ENCODE measurements at regions not wholly inside any gene's neighbourhood (a gene's known extent, or its start where the extent isn't known, plus 50 kb on each side); places are given as distances from the start of the nearest gene placed in this dataset.
A peak's percentile ranks its signal among the peaks of the same experiment; 100 is the strongest.

DNA sequence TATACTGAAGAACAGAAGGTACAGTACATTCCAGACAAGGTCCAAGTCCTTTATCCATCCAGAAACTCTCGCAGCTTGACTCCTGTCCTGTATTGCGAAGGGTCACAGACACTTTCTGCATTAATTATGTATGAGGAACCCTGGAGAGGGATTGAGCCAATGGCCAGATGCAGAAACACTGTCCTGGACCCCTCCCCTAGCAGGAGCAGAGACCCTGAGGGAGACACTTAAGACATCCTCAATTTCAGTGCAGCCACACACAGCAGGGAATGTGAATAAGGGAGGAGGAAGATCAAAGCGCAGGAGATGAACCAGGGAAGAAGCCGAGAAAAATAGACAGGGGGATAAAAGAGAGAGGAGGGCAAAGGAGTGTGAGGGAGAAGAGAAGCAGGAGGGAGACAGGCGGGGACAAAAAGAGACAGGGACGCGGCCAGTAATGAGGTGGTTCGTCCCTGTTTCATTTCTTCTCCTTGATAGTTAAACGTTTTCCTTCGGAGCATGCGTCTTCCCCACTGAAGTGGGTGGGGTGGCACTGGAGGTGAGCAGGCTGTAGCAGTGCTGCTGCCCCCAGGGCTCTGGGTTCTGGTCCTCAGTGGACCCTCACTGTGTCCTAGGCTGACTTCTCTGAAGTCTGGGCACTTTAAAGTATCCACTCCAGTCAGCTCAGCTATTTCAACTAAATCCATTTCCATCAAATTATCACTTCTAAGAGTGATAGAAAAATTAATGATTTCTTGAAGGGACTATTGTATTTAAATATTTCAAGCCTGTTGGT, 356.4 kb upstream of the NOCT start:
- Histone ChIP-seq H3K9me3 (ENCODE audit: control insufficient read depth, insufficient read depth, low read length) (no peaks in the 10 kb centered on the region), H3K36me3 (ENCODE audit: control insufficient read depth, insufficient read depth, low read length) (no peaks in the 10 kb centered on the region), H3K27me3 (ENCODE audit: control insufficient read depth, insufficient read depth, low read length) (peaks cover 2% of the 10 kb centered on the region), H3K27ac (ENCODE audit: low read depth, low read length) (no peak overlapping the region), H3K4me3 (ENCODE audit: low read depth, low read length) (no peak overlapping the region), H3K4me1 (ENCODE audit: control insufficient read depth, insufficient read depth, low read length) (peaks cover 6% of the 10 kb centered on the region)
- 31% methylated on average over 7 of the region's 11 CpGs for WGBS (ENCODE audit: insufficient coverage)
- DNase-seq (ENCODE audit: low read depth in 4 of 6, low spot score in 6 of 6) = peak in 1 of 6 donors; percentile 20

DNA sequence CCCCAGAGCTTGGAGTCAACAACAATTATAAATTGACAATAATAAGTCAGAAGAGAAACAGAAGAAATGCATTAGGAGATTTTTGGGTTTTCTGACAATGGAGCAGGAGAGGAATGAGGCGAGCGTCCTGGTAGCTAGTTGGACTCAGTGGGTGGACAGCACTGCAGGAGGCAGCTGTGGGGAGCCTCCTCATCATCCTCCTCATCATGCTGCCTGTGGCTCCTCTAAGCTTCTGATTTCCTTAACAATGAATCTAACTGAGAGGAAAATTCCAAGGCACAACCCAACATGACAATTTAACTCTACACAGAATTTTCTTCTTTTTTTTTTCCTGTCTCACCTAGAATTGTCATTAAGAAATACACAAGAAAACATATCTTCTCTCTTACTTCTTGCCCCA, 357.1 kb upstream of the NOCT start:
- Histone ChIP-seq H3K36me3 (ENCODE audit: control insufficient read depth, insufficient read depth, low read length) (no peaks in the 10 kb centered on the region), H3K27me3 (ENCODE audit: control insufficient read depth, insufficient read depth, low read length) (peaks cover 2% of the 10 kb centered on the region), H3K27ac (ENCODE audit: low read depth, low read length) (no peak overlapping the region), H3K9me3 (ENCODE audit: control insufficient read depth, insufficient read depth, low read length) (no peaks in the 10 kb centered on the region), H3K4me3 (ENCODE audit: low read depth, low read length) (no peak overlapping the region), H3K4me1 (ENCODE audit: control insufficient read depth, insufficient read depth, low read length) (peaks cover 6% of the 10 kb centered on the region)
- no peak for DNase-seq (ENCODE audit: low read depth in 4 of 6, low spot score in 6 of 6)
- WGBS (ENCODE audit: insufficient coverage) = no CpG with 5 or more reads among the region's 2 CpGs

DNA sequence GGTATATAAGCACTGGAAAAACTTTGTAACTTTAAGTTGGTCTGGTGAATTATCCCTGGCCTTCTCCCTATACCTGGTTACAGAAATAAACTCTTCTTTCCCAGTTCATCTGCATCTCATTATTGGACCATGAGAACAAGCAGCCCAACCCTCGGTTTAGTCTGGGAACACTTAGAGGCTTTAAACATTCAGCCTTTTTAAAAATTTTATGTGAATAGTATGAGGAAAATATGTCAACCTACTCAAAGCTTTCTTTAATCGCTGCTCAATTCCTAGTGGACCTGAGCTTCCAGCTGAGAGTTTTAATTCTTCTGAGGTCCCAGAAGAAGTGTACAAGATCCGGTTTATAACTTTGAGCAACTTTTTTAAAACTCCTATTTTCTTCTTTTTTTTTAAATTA, 358.6 kb upstream of the NOCT start:
- peaks cover 6% of the 10 kb centered on the region for H3K4me1 ChIP-seq (ENCODE audit: control insufficient read depth, insufficient read depth, low read length)
- no peak overlapping the region for H3K4me3 ChIP-seq (ENCODE audit: low read depth, low read length)
- H3K36me3 ChIP-seq (ENCODE audit: control insufficient read depth, insufficient read depth, low read length) = no peaks in the 10 kb centered on the region
- 100% methylated on average over 1 of the region's 3 CpGs for WGBS (ENCODE audit: insufficient coverage)
- DNase-seq (ENCODE audit: low read depth in 4 of 6, low spot score in 6 of 6) = no peak
- no peaks in the 10 kb centered on the region for H3K9me3 ChIP-seq (ENCODE audit: control insufficient read depth, insufficient read depth, low read length)
- no peak overlapping the region for H3K27ac ChIP-seq (ENCODE audit: low read depth, low read length)
- peaks cover 2% of the 10 kb centered on the region for H3K27me3 ChIP-seq (ENCODE audit: control insufficient read depth, insufficient read depth, low read length)

DNA sequence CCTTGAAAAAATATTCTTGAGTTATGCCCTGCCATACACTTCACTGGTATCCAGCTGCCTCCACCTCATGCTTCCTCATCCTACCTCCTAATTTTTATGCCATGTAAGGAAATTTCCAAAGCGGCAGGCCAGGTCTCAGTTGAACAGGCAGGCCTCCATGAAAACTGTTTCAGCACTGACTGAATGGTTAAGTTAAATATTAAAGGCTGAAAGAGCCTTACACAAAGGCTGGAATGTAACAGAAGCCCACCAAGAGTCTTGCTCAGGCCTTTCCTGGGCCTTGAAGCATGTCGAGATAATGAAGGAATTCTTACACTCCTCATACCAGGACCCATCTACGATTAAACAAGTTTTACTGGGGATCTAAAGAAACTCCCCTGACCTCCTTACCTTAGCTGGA, 359.6 kb upstream of the NOCT start:
- Histone ChIP-seq H3K4me3 (ENCODE audit: low read depth, low read length) (no peak overlapping the region), H3K4me1 (ENCODE audit: control insufficient read depth, insufficient read depth, low read length) (peaks cover 6% of the 10 kb centered on the region), H3K9me3 (ENCODE audit: control insufficient read depth, insufficient read depth, low read length) (no peaks in the 10 kb centered on the region), H3K27me3 (ENCODE audit: control insufficient read depth, insufficient read depth, low read length) (peaks cover 2% of the 10 kb centered on the region), H3K36me3 (ENCODE audit: control insufficient read depth, insufficient read depth, low read length) (no peaks in the 10 kb centered on the region), H3K27ac (ENCODE audit: low read depth, low read length) (no peak overlapping the region)
- WGBS (ENCODE audit: insufficient coverage) = no CpG with 5 or more reads among the region's 3 CpGs
- no peak for DNase-seq (ENCODE audit: low read depth in 4 of 6, low spot score in 6 of 6)

DNA sequence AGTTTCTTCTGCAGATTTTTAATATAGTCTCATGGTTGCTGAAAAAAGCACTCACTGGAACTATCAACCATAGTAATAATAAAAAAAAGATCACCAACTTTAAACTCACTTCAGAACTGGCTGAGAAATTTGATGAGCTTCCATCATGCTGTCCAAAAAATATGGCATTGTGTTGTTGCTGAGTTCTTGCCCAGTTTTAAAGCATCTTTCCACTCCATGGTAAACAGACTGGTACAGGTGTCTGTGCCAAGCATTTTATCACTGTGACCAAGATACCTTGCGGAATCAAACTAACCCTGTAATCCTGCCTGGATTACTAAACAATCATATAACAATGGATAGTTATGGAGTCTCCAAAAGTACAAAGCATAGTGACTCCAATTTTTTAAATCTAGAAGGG, 360.3 kb upstream of the NOCT start:
- Histone ChIP-seq H3K9me3 (ENCODE audit: control insufficient read depth, insufficient read depth, low read length) (no peaks in the 10 kb centered on the region), H3K27me3 (ENCODE audit: control insufficient read depth, insufficient read depth, low read length) (peaks cover 2% of the 10 kb centered on the region), H3K27ac (ENCODE audit: low read depth, low read length) (no peak overlapping the region), H3K4me3 (ENCODE audit: low read depth, low read length) (no peak overlapping the region), H3K36me3 (ENCODE audit: control insufficient read depth, insufficient read depth, low read length) (no peaks in the 10 kb centered on the region), H3K4me1 (ENCODE audit: control insufficient read depth, insufficient read depth, low read length) (peaks cover 6% of the 10 kb centered on the region)
- WGBS (ENCODE audit: insufficient coverage) = no CpG with 5 or more reads among the region's 1 CpG
- peak in 1 of 6 donors; percentile 65 for DNase-seq (ENCODE audit: low read depth in 4 of 6, low spot score in 6 of 6)

DNA sequence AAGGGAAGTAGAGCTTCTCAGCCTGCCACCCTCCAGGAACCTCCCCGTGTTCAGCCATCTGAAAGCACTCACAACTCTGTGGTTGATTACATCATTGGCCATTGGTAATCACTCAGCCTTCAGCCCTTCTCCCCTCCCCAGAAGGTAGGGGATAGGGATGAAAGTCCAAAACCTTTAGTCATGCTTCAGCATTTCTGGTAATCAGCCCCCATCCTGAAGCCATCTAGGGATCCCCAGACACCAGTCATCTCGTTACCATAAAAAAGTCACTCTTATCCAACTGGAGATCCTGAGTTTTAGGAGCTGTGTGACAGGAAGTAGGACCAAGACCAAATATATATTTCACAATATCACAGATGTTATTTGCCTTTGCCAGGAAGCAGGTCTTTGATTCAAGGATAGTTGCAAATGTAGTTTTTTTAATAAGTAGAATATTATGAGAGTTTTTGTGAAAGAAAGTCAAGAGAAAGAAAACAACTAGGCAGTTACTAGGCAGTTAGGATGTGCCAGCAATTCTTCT, 364.6 kb upstream of the NOCT start:
- DNase-seq (ENCODE audit: low read depth in 4 of 6, low spot score in 6 of 6) = no peak
- Histone ChIP-seq H3K27ac (ENCODE audit: low read depth, low read length) (no peak overlapping the region), H3K27me3 (ENCODE audit: control insufficient read depth, insufficient read depth, low read length) (no peaks in the 10 kb centered on the region), H3K36me3 (ENCODE audit: control insufficient read depth, insufficient read depth, low read length) (no peaks in the 10 kb centered on the region), H3K4me3 (ENCODE audit: low read depth, low read length) (no peak overlapping the region), H3K9me3 (ENCODE audit: control insufficient read depth, insufficient read depth, low read length) (no peaks in the 10 kb centered on the region), H3K4me1 (ENCODE audit: control insufficient read depth, insufficient read depth, low read length) (no peaks in the 10 kb centered on the region)
- no CpG with 5 or more reads among the region's 2 CpGs for WGBS (ENCODE audit: insufficient coverage)

DNA sequence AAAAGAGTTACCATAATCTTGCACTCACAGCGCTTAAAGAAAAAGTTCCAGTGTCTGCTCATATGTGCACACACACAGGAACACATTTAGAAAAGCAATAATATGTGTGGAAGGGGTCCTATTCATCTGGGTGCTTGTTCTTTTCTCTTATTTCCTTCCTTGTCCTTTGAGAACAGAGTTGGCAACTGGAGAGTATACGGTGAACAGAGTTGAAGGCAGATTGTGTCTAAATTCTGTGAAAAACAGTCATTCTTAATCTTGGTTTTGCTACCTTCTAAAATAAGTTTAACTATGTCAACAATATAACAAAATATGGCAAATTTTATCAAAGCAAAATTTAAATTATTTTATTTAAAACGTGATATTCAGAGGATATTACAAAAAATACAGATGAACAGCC, 365.1 kb upstream of the NOCT start:
- Histone ChIP-seq H3K36me3 (ENCODE audit: control insufficient read depth, insufficient read depth, low read length) (no peaks in the 10 kb centered on the region), H3K4me3 (ENCODE audit: low read depth, low read length) (no peak overlapping the region), H3K27ac (ENCODE audit: low read depth, low read length) (no peak overlapping the region), H3K27me3 (ENCODE audit: control insufficient read depth, insufficient read depth, low read length) (no peaks in the 10 kb centered on the region), H3K9me3 (ENCODE audit: control insufficient read depth, insufficient read depth, low read length) (no peaks in the 10 kb centered on the region), H3K4me1 (ENCODE audit: control insufficient read depth, insufficient read depth, low read length) (no peaks in the 10 kb centered on the region)
- DNase-seq (ENCODE audit: low read depth in 4 of 6, low spot score in 6 of 6) = no peak
- WGBS (ENCODE audit: insufficient coverage) = no CpG with 5 or more reads among the region's 3 CpGs

DNA sequence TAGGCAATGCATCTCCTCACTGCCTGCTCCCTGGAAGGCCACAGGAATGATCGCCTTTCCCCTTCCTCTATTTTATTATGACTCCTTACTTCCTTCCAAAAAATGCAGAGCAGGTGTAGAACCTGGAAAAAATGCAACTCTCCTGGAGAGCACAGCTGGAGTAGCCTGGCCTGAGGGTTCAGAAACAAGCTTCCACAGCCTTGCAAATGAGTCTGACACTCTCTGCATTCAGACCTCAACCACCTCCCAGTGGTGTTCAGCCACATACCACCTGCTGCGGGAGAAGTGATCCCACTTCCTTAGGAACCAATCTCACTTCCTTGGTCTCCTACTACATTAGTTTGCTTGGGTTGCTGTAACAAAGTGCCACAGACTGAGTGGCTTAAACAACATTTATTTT, 368.1 kb upstream of the NOCT start:
- no peak overlapping the region for H3K4me3 ChIP-seq (ENCODE audit: low read depth, low read length)
- no peaks in the 10 kb centered on the region for H3K4me1 ChIP-seq (ENCODE audit: control insufficient read depth, insufficient read depth, low read length)
- WGBS (ENCODE audit: insufficient coverage) = 71% methylated on average over 2 of the region's 2 CpGs
- H3K27ac ChIP-seq (ENCODE audit: low read depth, low read length) = no peak overlapping the region
- no peaks in the 10 kb centered on the region for H3K27me3 ChIP-seq (ENCODE audit: control insufficient read depth, insufficient read depth, low read length)
- no peak for DNase-seq (ENCODE audit: low read depth in 4 of 6, low spot score in 6 of 6)
- no peaks in the 10 kb centered on the region for H3K9me3 ChIP-seq (ENCODE audit: control insufficient read depth, insufficient read depth, low read length)
- H3K36me3 ChIP-seq (ENCODE audit: control insufficient read depth, insufficient read depth, low read length) = no peaks in the 10 kb centered on the region

DNA sequence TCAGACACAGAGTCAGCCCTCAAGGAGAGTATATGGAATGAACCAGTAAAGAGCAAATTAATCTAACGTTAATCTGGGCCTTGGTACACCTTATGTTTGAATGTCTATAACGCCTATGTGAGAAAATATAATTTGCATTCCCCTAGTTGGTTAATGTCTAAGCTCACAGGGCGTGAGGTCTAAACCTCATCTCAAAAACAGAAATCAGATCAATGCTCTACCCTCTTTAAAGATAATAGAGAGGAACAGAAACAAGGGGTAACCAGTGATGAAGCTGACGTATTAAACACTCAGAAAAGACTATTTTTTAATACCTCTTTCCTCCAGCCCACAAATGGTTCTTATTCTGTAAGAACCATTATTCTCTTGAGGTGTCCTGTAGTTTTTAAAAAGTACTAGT, 369.2 kb upstream of the NOCT start:
- Histone ChIP-seq H3K27ac (ENCODE audit: low read depth, low read length) (no peak overlapping the region), H3K36me3 (ENCODE audit: control insufficient read depth, insufficient read depth, low read length) (no peaks in the 10 kb centered on the region), H3K4me1 (ENCODE audit: control insufficient read depth, insufficient read depth, low read length) (no peaks in the 10 kb centered on the region), H3K9me3 (ENCODE audit: control insufficient read depth, insufficient read depth, low read length) (no peaks in the 10 kb centered on the region), H3K27me3 (ENCODE audit: control insufficient read depth, insufficient read depth, low read length) (no peaks in the 10 kb centered on the region), H3K4me3 (ENCODE audit: low read depth, low read length) (no peak overlapping the region)
- DNase-seq (ENCODE audit: low read depth in 4 of 6, low spot score in 6 of 6) = no peak
- WGBS (ENCODE audit: insufficient coverage) = no CpG with 5 or more reads among the region's 4 CpGs

DNA sequence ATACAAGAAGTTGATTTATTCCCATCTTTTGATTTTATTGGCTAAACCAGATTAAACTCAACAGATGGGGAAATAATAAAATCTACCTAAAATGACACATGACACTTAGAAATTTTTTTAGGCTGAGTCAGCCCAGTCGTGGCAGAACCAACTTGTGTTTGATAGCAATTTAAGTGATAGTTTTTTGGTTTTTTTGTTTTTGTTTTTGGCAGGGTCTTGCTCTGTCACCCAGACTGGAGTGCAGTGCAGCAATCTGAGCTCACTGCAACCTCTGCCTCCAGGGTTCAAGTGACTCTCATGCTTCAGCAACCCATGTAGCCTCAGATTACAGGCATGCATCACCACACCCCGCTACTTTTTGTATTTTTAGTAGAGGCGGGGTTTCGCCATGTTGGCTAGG, 370.3 kb upstream of the NOCT start:
- DNase-seq (ENCODE audit: low read depth in 4 of 6, low spot score in 6 of 6) = no peak
- no peak overlapping the region for H3K4me3 ChIP-seq (ENCODE audit: low read depth, low read length)
- 80% methylated on average over 2 of the region's 4 CpGs for WGBS (ENCODE audit: insufficient coverage)

More for the DNA sequence above, 370.3 kb upstream of the NOCT start:
- H3K27me3 ChIP-seq (ENCODE audit: control insufficient read depth, insufficient read depth, low read length) = no peaks in the 10 kb centered on the region
- H3K9me3 ChIP-seq (ENCODE audit: control insufficient read depth, insufficient read depth, low read length) = no peaks in the 10 kb centered on the region
- no peaks in the 10 kb centered on the region for H3K36me3 ChIP-seq (ENCODE audit: control insufficient read depth, insufficient read depth, low read length)
- no peak overlapping the region for H3K27ac ChIP-seq (ENCODE audit: low read depth, low read length)
- no peaks in the 10 kb centered on the region for H3K4me1 ChIP-seq (ENCODE audit: control insufficient read depth, insufficient read depth, low read length)
